ENCODE measurements at regions not wholly inside any gene's neighbourhood (a gene's known extent, or its start where the extent isn't known, plus 50 kb on each side); places are given as distances from the start of the nearest gene placed in this dataset.

DNA sequence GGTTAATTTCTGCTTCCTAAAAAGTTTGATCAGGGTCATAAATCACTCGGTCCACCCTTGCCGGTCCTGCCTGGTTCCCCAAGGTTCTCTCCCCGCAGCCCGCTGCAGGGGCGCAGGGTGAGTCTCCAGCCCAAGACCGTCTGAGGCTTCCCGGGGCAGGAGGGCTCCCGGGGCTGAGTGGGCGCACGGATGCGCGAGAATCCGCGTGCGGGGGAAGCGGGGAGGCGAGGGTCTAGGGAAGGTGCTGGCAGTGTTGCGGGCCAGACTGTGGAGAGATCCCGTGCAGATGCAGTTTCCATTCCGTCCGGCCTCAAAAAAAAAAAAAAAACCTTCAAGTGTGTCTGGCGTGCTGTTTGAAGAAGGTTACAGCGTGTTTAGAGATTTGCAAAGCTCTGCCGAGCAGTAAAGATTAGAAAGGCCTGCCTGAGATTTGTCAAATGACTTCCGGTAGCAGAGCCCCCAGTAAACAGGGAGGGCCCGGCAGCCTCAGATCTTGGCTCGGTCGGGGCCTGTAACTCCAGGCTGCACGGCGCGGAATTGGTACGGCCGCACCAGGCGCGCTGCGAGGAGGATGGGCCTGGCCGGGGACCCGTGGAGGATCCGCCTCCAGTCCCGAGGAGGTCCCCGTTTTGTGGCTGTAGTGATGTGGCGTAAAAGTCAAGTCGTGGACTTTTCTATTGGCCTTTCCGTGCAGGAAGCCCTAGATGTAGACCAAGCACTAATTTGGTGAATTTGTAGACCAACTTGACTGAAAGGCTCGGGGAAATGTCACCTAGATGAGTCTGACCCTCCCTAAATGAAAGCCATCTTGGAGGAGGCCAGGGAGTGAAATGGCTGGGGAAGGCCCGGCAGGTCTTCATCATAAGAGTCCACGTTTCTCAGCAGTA, 293.2 kb upstream of the NFE2L3 start:
- TF ChIP-seq CEBPB (IDR thresholded peaks at IDR 0.05; ENCODE audit: low read depth) (no peak), CTCF (IDR thresholded peaks at IDR 0.05 in 2 of 3, conservative IDR thresholded peaks at IDR 0.05 in 1 of 3; ENCODE audit: borderline replicate concordance in 1 of 3, insufficient read depth in 1 of 3, low read depth in 2 of 3, low read length in 2 of 3) (no peak), YY1 (IDR thresholded peaks at IDR 0.05; ENCODE audit: extremely low read depth, insufficient replicate concordance, low read depth, low read length) (no peak), EGR1 (IDR thresholded peaks at IDR 0.05; ENCODE audit: low read depth) (no peak), ZFX (IDR thresholded peaks at IDR 0.05) (no peak), EZH2 (IDR thresholded peaks at IDR 0.05) (no peak), JUND (IDR thresholded peaks at IDR 0.05) (no peak), SP1 (IDR thresholded peaks at IDR 0.05; ENCODE audit: low read depth) (no peak), EZH2phosphoT487 (IDR thresholded peaks at IDR 0.05; ENCODE audit: borderline replicate concordance) (no peak), POLR2AphosphoS5 (IDR thresholded peaks at IDR 0.05; ENCODE audit: low read depth, low read length) (no peak)
- TF ChIP-seq, protein P1, sequence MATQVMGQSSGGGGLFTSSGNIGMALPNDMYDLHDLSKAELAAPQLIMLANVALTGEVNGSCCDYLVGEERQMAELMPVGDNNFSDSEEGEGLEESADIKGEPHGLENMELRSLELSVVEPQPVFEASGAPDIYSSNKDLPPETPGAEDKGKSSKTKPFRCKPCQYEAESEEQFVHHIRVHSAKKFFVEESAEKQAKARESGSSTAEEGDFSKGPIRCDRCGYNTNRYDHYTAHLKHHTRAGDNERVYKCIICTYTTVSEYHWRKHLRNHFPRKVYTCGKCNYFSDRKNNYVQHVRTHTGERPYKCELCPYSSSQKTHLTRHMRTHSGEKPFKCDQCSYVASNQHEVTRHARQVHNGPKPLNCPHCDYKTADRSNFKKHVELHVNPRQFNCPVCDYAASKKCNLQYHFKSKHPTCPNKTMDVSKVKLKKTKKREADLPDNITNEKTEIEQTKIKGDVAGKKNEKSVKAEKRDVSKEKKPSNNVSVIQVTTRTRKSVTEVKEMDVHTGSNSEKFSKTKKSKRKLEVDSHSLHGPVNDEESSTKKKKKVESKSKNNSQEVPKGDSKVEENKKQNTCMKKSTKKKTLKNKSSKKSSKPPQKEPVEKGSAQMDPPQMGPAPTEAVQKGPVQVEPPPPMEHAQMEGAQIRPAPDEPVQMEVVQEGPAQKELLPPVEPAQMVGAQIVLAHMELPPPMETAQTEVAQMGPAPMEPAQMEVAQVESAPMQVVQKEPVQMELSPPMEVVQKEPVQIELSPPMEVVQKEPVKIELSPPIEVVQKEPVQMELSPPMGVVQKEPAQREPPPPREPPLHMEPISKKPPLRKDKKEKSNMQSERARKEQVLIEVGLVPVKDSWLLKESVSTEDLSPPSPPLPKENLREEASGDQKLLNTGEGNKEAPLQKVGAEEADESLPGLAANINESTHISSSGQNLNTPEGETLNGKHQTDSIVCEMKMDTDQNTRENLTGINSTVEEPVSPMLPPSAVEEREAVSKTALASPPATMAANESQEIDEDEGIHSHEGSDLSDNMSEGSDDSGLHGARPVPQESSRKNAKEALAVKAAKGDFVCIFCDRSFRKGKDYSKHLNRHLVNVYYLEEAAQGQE (IDR thresholded peaks at IDR 0.05; ENCODE audit: low read depth) = no peak

Measured in HCT116 (cell line).